DMS79 (cell line): ENCODE measurements at regions not wholly inside any gene's neighbourhood (a gene's known extent, or its start where the extent isn't known, plus 50 kb on each side); places are given as distances from the start of the nearest gene placed in this dataset.

Experiments
- DNase-seq: peaks from one replicate; lab custom pipeline; 2025; lab: John Stamatoyannopoulos, UW

DNA sequence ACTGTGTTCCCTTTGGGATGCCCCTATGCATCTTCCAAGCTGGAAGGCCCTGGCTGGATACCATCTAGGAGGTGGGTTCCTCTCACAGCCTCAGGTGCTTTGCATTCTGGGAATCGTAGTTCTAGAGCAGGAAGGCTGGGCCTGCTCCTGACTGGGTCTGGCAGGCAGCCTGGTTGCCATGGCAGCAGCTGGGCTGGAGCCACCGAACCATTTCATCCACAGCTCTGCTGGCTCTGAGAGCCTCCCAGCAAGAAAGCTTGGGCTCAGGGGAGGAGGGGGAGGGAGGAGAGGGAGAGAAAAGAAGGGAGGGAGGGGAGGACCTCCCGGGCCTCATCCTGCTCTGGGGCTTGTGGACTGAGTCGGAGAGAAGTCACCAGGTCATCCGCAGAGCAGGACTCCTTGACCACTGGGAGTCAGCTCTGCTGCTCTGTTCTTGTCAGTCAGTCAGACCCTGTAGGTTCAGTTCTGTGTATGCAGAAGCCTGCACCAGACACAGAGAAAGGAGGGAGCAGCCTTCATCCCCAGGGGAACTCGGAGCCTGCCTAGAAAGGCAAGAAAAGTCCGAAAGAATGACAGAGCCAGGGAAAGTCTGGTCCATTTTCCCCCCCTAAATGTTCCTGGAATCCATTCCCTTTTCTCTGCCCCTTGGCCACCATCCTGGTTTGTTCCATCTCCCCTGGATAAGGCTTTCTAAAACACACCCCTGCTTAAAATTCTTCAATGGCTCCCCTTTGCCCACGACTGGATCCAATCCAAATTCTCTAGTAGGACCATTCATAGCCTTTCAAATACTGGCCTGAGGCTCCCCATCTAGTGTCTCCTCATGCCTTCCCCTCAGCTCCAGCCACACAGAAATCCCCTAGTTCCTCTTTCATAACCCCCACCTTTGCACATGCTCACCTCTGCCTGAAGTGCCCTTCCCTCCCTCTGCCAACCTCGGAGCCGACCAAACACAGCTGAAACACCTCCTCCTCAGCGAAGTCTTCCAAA, 65.4 kb upstream of the ARAP3 start:
- peak; percentile 78 for DNase-seq

DNA sequence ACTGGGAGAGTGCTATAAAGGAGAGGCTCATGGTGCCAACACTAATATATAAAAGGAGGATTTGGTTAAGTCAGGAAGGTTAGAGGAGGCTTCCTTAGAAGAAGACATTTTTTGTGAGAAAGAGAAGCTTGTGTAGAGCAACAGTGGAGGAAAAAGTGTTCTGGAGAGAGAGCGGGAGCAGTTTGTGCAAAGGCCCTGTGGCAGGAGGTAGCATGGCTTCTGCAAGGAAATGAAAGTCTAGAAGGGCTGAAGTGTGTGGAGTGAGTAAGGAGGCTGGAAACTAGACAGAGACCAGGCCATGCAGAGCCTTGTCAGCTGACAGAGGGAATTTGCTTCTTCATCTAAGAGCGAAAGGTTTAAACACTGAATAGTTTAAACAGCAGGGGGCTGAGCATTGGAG, 64.4 kb upstream of the ARAP3 start:
- DNase-seq: no peak

DNA sequence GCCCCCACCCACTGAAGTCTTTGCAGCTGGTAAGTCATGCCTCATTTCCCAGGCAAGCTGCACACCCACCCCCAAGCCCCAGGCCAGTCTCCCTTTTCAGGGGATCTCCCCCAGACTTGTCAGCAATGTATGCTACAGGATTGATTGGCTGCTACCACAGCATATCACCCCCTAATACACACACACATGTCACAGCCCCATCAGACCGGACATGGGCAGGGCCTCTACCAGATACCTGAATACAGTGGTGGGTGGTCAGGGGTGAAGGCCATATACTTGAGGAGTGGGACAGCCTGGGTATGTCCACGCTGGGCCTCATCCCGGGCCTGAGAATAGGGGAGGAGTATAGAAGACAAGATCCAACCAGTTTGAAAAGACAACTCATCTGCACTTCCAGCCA, 63.4 kb upstream of the ARAP3 start:
- DNase-seq: no peak

DNA sequence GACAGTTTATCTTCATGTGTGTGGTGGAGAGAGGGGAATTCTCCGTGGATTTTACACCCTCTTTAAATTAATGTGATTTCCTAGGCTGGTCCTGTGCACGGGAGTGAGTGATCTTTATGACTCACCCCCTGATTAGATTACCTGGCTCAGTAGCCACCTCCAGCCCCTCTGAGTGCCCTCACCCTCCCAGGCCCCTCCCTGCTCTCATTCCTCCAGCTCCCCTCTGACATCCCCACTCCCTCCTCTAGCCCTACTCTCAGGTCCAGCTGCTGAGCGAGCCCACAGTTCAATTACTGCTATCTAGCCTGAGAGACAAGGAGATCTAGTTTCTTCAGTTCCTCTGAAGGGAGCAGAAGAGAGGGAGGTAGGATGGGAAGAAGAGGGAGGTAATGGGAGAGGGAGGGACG, 61.8 kb upstream of the ARAP3 start:
- DNase-seq: peak; percentile 40

DNA sequence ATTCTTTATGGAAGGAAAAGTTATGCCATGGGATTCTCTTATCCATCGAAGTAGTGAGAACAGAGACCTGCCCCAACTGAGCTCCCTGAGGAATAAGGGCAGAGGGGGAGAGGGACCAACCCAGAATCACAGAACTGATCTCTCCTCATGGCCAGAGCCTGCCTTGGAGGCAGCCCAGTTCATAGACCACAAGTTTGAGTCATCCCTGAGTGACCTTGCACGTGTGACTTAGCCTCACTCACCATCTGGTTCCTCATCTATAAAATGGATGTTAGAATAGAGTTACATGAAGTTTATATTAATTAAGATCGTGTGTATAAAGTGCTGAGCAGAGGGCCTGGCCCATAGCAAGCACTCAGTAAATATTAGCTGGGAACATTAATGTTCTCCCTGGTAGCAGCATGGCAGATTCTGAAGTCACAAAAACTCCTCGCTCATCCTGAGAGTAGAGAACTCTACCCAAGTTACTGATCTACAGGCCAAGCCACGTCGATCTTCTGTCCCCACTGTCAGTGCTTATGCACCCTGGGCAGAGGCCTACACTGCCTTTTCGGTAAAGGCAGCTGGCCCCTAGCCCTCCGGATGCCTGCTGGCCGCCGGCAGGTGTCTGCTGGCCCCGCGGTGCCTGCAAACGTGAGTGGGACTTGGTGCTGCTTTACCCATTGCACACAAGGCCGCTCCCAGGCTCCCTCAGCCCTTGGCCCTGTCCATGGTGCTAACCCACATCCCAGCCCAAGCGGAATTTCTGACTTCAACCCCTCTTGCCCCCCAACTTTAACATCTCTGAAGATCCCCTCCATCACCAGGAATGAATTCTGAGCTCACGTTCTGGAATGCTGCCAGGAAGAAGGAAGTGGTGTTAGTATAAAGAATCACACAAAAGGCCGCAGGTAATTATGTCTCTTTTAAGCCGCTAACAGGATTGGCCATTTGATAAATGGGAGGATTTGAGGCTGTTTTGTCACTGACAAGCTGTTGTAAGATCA, 61.1 kb upstream of the ARAP3 start:
- peak; percentile 40 for DNase-seq

DNA sequence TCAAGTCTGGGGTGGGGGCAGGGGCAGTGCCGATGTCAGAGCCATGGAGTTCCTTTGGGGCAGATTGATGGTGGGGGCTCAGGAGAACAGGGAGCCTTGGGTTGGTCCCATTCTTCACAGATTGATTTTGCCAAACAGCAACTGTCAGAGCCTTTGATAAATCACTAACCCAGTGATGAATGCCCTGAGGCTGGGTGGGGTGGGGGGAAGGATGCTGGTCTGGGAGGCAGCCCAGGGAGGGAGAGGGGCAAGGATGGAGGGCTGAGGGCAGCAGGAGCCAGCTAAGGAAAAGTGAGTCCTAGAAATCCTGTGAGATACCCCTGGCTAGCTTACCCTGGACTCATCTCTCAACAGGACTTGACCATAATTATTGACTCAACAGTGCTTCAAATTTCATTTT, 60.1 kb upstream of the ARAP3 start:
- DNase-seq: no peak

DNA sequence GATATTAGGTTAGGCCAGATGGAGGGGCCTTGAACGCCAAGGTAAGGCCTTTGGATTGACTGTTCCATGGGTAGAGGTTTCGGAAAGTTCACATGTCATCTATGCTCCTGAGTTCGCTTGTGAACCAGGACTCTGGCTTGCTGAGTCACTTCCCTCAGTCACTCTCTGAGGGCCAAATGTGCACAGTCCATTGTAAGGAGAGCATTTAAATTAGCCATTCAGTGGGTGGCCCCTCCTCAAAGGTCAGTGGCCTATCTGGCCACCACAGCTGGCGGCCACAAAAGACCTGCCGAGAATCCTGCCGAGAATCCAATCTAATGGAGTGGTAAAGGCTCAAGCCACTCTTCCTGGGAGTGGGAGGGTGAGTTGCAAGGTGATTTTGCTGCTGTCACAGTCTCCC, 58.9 kb upstream of the ARAP3 start:
- DNase-seq: no peak

DNA sequence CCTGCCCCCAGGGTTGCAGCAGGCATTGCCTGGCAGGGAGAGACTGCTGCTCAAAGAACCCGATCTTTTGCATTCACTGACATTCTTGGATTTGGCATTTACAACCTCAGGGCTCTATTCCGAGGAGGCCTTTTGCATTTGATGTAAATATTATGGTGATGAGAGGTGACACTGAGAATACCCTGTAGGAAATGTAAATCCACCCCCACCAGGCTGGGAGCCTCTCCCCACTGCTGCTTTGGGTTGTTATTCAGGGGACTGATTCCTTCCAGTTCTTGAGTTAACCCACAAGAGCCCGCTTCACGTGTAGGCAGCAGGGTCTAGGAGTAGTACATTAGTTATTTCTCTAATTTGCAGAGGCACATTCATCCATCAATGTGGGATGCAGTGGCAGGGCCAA, 55.5 kb upstream of the ARAP3 start:
- no peak for DNase-seq

DNA sequence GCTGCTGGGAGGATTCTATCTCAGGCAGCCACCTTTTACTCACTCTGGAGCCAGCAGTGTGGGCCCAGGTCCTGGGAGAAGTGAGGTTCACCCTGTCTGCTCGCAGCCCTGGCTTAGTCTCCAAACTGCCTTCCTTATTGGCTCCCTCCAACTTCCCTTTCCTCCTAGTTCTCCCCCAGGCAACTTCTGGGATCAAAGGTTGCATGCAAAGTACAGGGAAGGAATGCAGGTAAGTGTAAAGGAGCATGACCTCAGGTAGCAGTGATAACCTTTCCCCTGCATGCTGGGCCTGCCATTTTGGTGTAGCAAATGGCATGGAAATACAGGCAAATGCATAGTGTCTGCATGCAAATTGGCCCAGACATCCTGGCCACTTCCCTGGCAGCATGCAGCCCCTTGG, 53.8 kb upstream of the ARAP3 start:
- no peak for DNase-seq

DNA sequence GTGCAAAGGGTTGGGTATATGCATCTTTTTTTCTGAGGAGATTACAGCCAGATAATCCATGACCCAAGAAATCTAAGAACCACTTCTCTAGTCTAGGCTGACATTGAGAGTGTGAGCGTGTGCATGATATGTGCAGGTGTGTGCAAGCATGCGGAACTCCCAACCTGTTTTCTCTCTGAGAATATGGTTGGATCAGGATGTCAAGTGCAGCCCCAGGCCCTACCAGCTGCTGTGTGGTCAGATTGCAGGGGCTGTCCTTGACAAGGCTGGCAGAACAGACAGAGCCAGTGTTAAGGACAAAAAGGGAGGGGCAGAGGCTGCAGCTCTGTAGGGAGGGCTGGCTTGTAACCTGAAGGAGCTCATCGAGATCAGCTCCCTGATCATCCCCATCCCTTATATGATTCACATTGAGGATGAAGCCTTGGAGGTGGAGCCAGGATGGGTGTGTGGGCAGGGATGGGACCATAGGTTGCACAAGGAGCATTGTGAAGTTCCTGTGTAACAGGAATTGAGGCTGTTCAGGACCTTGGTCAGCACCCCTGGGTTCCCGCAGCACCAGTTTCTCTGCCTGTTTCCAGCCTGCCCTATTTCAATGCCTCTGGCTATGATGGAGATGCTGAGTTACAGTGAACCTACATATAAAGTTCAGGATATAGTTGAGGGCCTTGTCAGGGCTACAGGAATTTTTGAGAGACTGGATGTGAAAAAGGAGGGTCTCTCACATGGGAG, 52.6 kb upstream of the ARAP3 start:
- DNase-seq: peak; percentile 89

DNA sequence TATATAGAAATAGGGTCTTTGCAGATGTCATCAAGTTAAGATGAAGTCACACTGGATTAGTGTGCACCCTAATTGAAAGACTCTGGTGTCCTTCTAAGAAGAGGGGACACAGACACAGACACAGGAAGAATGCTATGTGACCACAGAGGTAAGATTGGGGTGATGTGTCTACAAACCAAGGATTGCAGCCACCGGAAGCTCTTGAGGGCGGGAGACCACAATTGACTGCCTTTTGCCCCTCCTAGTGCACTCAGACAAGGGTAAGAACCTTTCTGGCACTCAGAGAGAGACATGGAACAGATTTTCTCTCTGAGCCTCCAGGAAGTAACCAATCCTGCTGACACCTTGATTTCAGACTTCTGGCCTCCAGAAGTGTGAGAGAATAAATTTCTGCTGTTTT, 51.2 kb upstream of the ARAP3 start:
- DNase-seq: peak; percentile 69

DNA sequence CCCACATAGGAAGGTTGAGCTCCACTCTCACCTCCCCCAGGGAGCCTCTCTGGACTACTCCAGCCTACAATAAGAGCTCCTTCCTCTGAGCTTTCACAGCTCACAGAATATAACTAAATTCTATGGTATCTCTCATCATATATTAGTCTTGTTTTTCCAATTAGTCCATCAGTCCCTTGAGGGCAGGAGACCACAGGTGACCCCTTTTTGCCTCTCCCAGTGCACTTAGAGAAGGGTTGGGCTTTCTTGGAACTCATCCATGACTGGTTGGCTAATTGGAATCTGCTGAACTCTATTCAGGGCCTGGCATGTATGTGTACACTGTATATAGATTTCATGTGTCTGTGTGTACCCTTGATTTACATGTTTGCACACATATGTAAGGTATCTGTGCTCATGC, 50.4 kb upstream of the ARAP3 start:
- peak; percentile 33 for DNase-seq
